ENCODE measurements at regions not wholly inside any gene's neighbourhood (a gene's known extent, or its start where the extent isn't known, plus 50 kb on each side); places are given as distances from the start of the nearest gene placed in this dataset.

GRCh38 chr16:87032554-87032953 lies 284.6 kb downstream of the C16orf95 start:
- TF ChIP-seq, protein P1, sequence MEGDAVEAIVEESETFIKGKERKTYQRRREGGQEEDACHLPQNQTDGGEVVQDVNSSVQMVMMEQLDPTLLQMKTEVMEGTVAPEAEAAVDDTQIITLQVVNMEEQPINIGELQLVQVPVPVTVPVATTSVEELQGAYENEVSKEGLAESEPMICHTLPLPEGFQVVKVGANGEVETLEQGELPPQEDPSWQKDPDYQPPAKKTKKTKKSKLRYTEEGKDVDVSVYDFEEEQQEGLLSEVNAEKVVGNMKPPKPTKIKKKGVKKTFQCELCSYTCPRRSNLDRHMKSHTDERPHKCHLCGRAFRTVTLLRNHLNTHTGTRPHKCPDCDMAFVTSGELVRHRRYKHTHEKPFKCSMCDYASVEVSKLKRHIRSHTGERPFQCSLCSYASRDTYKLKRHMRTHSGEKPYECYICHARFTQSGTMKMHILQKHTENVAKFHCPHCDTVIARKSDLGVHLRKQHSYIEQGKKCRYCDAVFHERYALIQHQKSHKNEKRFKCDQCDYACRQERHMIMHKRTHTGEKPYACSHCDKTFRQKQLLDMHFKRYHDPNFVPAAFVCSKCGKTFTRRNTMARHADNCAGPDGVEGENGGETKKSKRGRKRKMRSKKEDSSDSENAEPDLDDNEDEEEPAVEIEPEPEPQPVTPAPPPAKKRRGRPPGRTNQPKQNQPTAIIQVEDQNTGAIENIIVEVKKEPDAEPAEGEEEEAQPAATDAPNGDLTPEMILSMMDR (IDR thresholded peaks at IDR 0.05), result no peak
- no peak for TF ChIP-seq POLR2A (IDR thresholded peaks at IDR 0.05)
